Duodenal mucosa (tissue), 2 donors: ENCODE measurements at regions not wholly inside any gene's neighbourhood (a gene's known extent, or its start where the extent isn't known, plus 50 kb on each side); places are given as distances from the start of the nearest gene placed in this dataset.

Experiments used
- H3K27ac ChIP-seq: one replicate; pipeline ENCODE4 v1.7.0; 2013; ENCODE audit warnings: low read depth, low read length
- H3K27me3 ChIP-seq, 2 donors: one replicate each; pipeline ENCODE4 v1.7.0; 2013; ENCODE audit warnings: low read length in 2 of 2, control low read depth in 1 of 2; ENCODE audit not compliant: insufficient read depth in 2 of 2, control insufficient read depth in 1 of 2
- H3K36me3 ChIP-seq, 2 donors: one replicate each; pipeline ENCODE4 v1.7.0; 2013; ENCODE audit warnings: low read length in 2 of 2, control low read depth in 1 of 2; ENCODE audit not compliant: insufficient read depth in 2 of 2, control insufficient read depth in 1 of 2
- H3K4me1 ChIP-seq, 2 donors: one replicate each; pipeline ENCODE4 v1.7.0; 2013; ENCODE audit warnings: low read length in 2 of 2, control low read depth in 1 of 2; ENCODE audit not compliant: insufficient read depth in 2 of 2, control insufficient read depth in 1 of 2
- H3K4me3 ChIP-seq, 2 donors: one replicate each; pipeline ENCODE4 v1.7.0; 2013; ENCODE audit warnings: low read length in 2 of 2, low read depth in 1 of 2
- H3K9ac ChIP-seq, 2 donors: one replicate each; pipeline ENCODE4 v1.7.0; 2013; ENCODE audit warnings: low read length in 2 of 2, low read depth in 1 of 2
- H3K9me3 ChIP-seq, 2 donors: one replicate each; pipeline ENCODE4 v1.7.0; 2013; ENCODE audit warnings: low read length in 2 of 2, control low read depth in 1 of 2; ENCODE audit not compliant: control insufficient read depth in 1 of 2

- H3K9me3 ChIP-seq: no peaks in the 10 kb centered on the region
- H3K27me3 ChIP-seq: no peaks in the 10 kb centered on the region
- no peak overlapping the region for H3K27ac ChIP-seq
- H3K4me1 ChIP-seq: no peaks in the 10 kb centered on the region
- H3K36me3 ChIP-seq: no peaks in the 10 kb centered on the region
- no peak overlapping the region for H3K9ac ChIP-seq
- no peak overlapping the region for H3K4me3 ChIP-seq
These were observed 206.0 kb upstream of the SUCLG2 start for GRCh38 chr3:67860429-67860828.

DNA sequence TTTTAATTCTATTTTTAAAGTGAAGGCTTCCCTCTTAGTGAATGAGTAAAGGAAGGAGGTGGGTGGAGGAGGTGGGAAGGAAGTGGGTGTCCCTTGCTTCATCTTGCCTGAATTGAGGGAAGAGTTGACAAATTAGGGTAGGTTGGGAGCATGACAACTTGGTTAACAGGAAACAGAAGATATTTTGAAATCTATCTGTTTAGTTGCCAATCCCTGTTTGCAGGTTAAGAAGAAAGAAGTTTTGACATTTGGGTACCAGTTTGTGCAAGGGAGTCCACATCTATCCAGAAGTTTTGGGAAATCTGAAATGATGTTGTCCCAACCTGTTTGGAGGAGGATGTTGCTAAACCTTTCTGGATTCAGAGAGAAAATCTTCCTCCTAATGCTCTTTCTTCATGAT is 204.1 kb upstream of the SUCLG2 start:
- no peaks in the 10 kb centered on the region for H3K36me3 ChIP-seq
- H3K9me3 ChIP-seq: no peaks in the 10 kb centered on the region
- H3K27ac ChIP-seq: no peak overlapping the region
- no peaks in the 10 kb centered on the region for H3K27me3 ChIP-seq
- no peak overlapping the region for H3K9ac ChIP-seq
- H3K4me3 ChIP-seq: no peak overlapping the region
- H3K4me1 ChIP-seq: no peaks in the 10 kb centered on the region

GRCh38 chr3:67856718-67857117 is 202.3 kb upstream of the SUCLG2 start:
- H3K9ac ChIP-seq: no peak overlapping the region
- H3K27me3 ChIP-seq: no peaks in the 10 kb centered on the region
- H3K4me3 ChIP-seq: no peak overlapping the region
- no peak overlapping the region for H3K27ac ChIP-seq
- H3K4me1 ChIP-seq: no peaks in the 10 kb centered on the region
- no peaks in the 10 kb centered on the region for H3K36me3 ChIP-seq
- no peaks in the 10 kb centered on the region for H3K9me3 ChIP-seq

DNA sequence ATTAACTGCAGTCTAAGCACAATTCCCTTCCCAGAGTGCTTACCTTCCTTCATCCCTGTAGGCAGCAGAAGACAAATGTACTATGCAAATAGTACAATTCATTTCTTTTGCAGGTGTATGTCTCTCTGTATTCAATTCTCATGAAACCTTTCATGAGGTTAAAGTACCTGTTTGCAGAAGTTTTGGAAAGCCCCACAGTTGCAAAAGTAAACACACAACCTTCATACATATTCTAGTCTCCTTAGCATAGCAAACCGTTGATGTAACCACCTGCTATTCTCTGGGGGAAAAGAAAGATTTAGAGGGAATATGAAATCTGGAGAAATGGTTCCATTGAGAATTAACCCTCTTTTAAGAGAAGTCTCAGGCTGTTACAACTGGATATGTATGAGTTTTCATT is 200.3 kb upstream of the SUCLG2 start:
- no peaks in the 10 kb centered on the region for H3K36me3 ChIP-seq
- H3K9ac ChIP-seq: no peak overlapping the region
- no peak overlapping the region for H3K27ac ChIP-seq
- H3K9me3 ChIP-seq: no peaks in the 10 kb centered on the region
- no peak overlapping the region for H3K4me3 ChIP-seq
- H3K27me3 ChIP-seq: no peaks in the 10 kb centered on the region
- no peaks in the 10 kb centered on the region for H3K4me1 ChIP-seq

GRCh38 chr3:67853520-67853919 is 199.1 kb upstream of the SUCLG2 start:
- Histone ChIP-seq H3K4me1 (no peaks in the 10 kb centered on the region), H3K9ac (no peak overlapping the region), H3K27ac (no peak overlapping the region), H3K27me3 (no peaks in the 10 kb centered on the region), H3K36me3 (no peaks in the 10 kb centered on the region), H3K9me3 (no peaks in the 10 kb centered on the region), H3K4me3 (no peak overlapping the region)

GRCh38 chr3:67848299-67848698 is 193.9 kb upstream of the SUCLG2 start:
- H3K27ac ChIP-seq: no peak overlapping the region
- H3K9me3 ChIP-seq: no peaks in the 10 kb centered on the region
- H3K9ac ChIP-seq: no peak overlapping the region
- H3K36me3 ChIP-seq: no peaks in the 10 kb centered on the region
- no peak overlapping the region for H3K4me3 ChIP-seq
- no peaks in the 10 kb centered on the region for H3K27me3 ChIP-seq
- no peaks in the 10 kb centered on the region for H3K4me1 ChIP-seq

GRCh38 chr3:67846166-67846565 is 191.8 kb upstream of the SUCLG2 start:
- H3K9me3 ChIP-seq: no peaks in the 10 kb centered on the region
- no peaks in the 10 kb centered on the region for H3K36me3 ChIP-seq
- H3K4me3 ChIP-seq: no peak overlapping the region
- no peaks in the 10 kb centered on the region for H3K27me3 ChIP-seq
- no peak overlapping the region for H3K27ac ChIP-seq
- H3K4me1 ChIP-seq: no peaks in the 10 kb centered on the region
- H3K9ac ChIP-seq: no peak overlapping the region

- Histone ChIP-seq H3K4me1 (no peaks in the 10 kb centered on the region), H3K36me3 (no peaks in the 10 kb centered on the region), H3K9ac (no peak overlapping the region), H3K4me3 (no peak overlapping the region), H3K9me3 (peaks cover 0 to 4% of the 10 kb centered on the region in 2 donors), H3K27me3 (no peaks in the 10 kb centered on the region), H3K27ac (no peak overlapping the region)
These were observed 178.4 kb upstream of the SUCLG2 start for GRCh38 chr3:67832817-67833216.

DNA sequence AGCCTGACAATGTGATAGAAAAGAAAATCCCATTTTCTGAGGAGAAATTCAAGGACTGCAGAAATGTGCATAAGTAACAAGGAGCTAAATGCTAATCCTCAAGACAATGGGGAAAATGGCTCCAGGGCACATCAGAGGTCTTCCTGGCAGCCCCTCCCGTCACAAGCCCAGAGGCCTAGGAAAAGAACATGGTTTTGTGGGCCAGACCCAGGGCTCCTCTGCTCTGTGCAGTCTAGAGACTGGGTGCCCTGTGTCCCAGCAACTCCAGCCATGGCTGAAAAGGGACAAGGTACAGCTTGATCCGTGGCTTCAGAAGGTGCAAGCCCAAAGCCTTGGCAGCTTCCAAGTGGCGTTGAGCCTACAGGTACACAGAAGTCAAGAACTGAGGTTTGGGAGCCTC is 176.8 kb upstream of the SUCLG2 start:
- no peak overlapping the region for H3K27ac ChIP-seq
- no peaks in the 10 kb centered on the region for H3K27me3 ChIP-seq
- no peaks in the 10 kb centered on the region for H3K36me3 ChIP-seq
- H3K9ac ChIP-seq: no peak overlapping the region
- H3K4me3 ChIP-seq: no peak overlapping the region
- H3K9me3 ChIP-seq: peaks cover 0 to 4% of the 10 kb centered on the region in 2 donors
- no peaks in the 10 kb centered on the region for H3K4me1 ChIP-seq

DNA sequence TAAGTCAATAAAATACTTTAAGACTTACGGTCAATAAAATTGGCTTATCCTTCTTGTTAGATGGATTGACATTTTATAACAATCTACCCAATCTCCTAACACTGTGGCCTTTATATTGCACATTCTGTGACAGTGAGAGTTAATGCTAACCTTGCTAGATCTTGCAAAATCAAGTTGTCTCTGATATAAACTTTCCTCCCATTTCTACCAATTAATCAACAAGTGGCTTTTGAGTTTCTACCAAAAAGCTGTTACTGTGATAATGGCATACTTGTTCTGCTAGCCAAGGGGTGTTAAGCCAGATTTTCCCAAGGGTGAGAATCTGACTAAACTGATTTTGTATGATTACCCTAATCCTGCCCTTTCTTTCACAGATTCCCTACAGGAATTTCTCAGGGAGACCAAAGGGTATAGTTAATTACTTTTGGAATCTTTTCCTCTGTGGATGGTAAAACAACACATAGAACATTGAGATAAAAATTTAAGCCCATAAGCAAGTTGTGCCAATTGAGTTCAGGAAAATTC is 174.1 kb upstream of the SUCLG2 start:
- no peaks in the 10 kb centered on the region for H3K4me1 ChIP-seq
- H3K9ac ChIP-seq: no peak overlapping the region
- no peaks in the 10 kb centered on the region for H3K36me3 ChIP-seq
- peaks cover 0 to 4% of the 10 kb centered on the region in 2 donors for H3K9me3 ChIP-seq
- no peak overlapping the region for H3K27ac ChIP-seq
- no peak overlapping the region for H3K4me3 ChIP-seq
- no peaks in the 10 kb centered on the region for H3K27me3 ChIP-seq

DNA sequence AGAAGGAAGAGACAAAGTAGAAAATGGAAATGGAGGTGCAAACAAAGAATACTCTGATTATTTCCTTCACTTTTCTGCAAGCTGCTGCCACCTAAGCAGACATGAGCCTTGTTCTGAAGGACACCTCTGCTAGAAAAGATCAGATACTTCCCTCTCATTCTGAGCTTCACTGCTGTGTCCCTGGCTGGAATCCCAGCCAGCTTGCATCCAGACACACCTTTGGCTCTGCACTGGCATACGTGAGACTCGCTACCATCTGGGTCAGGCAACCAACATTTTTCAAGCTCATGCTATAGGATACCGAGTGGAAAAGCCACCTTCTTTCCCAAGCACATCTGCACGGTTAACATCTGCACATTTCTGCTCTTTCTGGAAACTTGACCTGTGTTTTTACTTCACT is 166.7 kb upstream of the SUCLG2 start:
- Histone ChIP-seq H3K36me3 (no peaks in the 10 kb centered on the region), H3K9ac (no peak overlapping the region), H3K4me1 (no peaks in the 10 kb centered on the region), H3K4me3 (no peak overlapping the region), H3K9me3 (no peaks in the 10 kb centered on the region), H3K27ac (no peak overlapping the region), H3K27me3 (no peaks in the 10 kb centered on the region)
